HG03575 (cell line): ENCODE measurements at regions not wholly inside any gene's neighbourhood (a gene's known extent, or its start where the extent isn't known, plus 50 kb on each side); places are given as distances from the start of the nearest gene placed in this dataset.
A peak's percentile ranks its signal among the peaks of the same experiment; 100 is the strongest.

ENCODE experiments used
- ATAC-seq: cut with Tn5 transposase; IDR thresholded peaks from one replicate; pipeline ENCODE4 v1.9.1; 2021; ENCODE audit not compliant: unreplicated experiment, insufficient number of reproducible peaks, low FRiP score; ENCODE audit errors: extremely low read depth

- no peak for ATAC-seq
Measured at GRCh38 chr12:98343002-98343567, 172.3 kb upstream of the TMPO start.

GRCh38 chr12:98344046-98344930 lies 171.1 kb upstream of the TMPO start:
- no peak for ATAC-seq

- no peak for ATAC-seq
Measured at GRCh38 chr12:98345308-98345876, 170.0 kb upstream of the TMPO start.

- no peak for ATAC-seq
Measured at GRCh38 chr12:98351089-98351488, 164.3 kb upstream of the TMPO start.

- no peak for ATAC-seq
Measured at GRCh38 chr12:98351784-98352183, 163.6 kb upstream of the TMPO start.

GRCh38 chr12:98352218-98352811 lies 163.1 kb upstream of the TMPO start:
- ATAC-seq, result peak; percentile 63

- ATAC-seq, result no peak
Measured at GRCh38 chr12:98352835-98353234, 162.6 kb upstream of the TMPO start.

GRCh38 chr12:98354520-98355035 lies 160.8 kb upstream of the TMPO start:
- ATAC-seq, result no peak

GRCh38 chr12:98355322-98355721 lies 160.1 kb upstream of the TMPO start:
- ATAC-seq, result no peak

- no peak for ATAC-seq
Measured at GRCh38 chr12:98355933-98356332, 159.5 kb upstream of the TMPO start.

- no peak for ATAC-seq
Measured at GRCh38 chr12:98358144-98358543, 157.2 kb upstream of the TMPO start.

GRCh38 chr12:98359856-98360255 lies 155.5 kb upstream of the TMPO start:
- no peak for ATAC-seq

- no peak for ATAC-seq
Measured at GRCh38 chr12:98360401-98360800, 155.0 kb upstream of the TMPO start.

- no peak for ATAC-seq
Measured at GRCh38 chr12:98369581-98369980, 145.8 kb upstream of the TMPO start.

- no peak for ATAC-seq
Measured at GRCh38 chr12:98370976-98371375, 144.4 kb upstream of the TMPO start.

- ATAC-seq, result no peak
Measured at GRCh38 chr12:98371419-98371818, 144.0 kb upstream of the TMPO start.

GRCh38 chr12:98372340-98373024 lies 142.9 kb upstream of the TMPO start:
- no peak for ATAC-seq

GRCh38 chr12:98373025-98373554 lies 142.3 kb upstream of the TMPO start:
- ATAC-seq, result no peak

- ATAC-seq, result no peak
Measured at GRCh38 chr12:98374007-98374406, 141.4 kb upstream of the TMPO start.
